Uterus (tissue), 3 donors: ENCODE measurements at regions not wholly inside any gene's neighbourhood (a gene's known extent, or its start where the extent isn't known, plus 50 kb on each side); places are given as distances from the start of the nearest gene placed in this dataset.

ENCODE experiments used
- DNase-seq, 2 donors: peaks; one replicate each; pipeline ENCODE4 v3.0.0-alpha.2; 2019 to 2020
- H3K27ac ChIP-seq, 2 donors: fragments of 200-600 bp; sonication (generic); 1 replicate in 1 of 2; 2 replicates in 1 of 2; pipeline ENCODE4 v1.5.1; 2016 to 2018
- H3K27me3 ChIP-seq, 2 donors: fragments of 200-600 bp; sonication (generic); one replicate each; pipeline ENCODE4 v1.5.1; 2018 to 2019; ENCODE audit warnings: control low read depth in 1 of 2
- H3K36me3 ChIP-seq, 2 donors: fragments of 200-600 bp; sonication (generic); one replicate each; pipeline ENCODE4 v1.5.1; 2019; ENCODE audit warnings: control low read depth in 1 of 2
- H3K4me1 ChIP-seq, 2 donors: fragments of 200-600 bp; sonication (generic); one replicate each; pipeline ENCODE4 v1.5.1; 2018 to 2019; ENCODE audit warnings: control low read depth in 1 of 2
- H3K4me3 ChIP-seq, 2 donors: fragments of 200-600 bp; sonication (generic); 1 replicate in 1 of 2; 2 replicates in 1 of 2; pipeline ENCODE4 v1.5.1; 2018 to 2019; ENCODE audit warnings: mild to moderate bottlenecking in 1 of 2
- H3K9me3 ChIP-seq, 2 donors: fragments of 200-600 bp; sonication (generic); one replicate each; pipeline ENCODE4 v1.5.1; 2019; ENCODE audit warnings: control low read depth in 1 of 2
- CTCF ChIP-seq, 4 experiments: fragments of 200-600 bp in 2 of 4; fragments of 450-650 bp in 2 of 4; sonication (generic) in 2 of 4; IDR thresholded peaks; one replicate each; pipeline ENCODE4 v1.5.1; 2016 to 2019; ENCODE audit warnings: antibody characterized with exemption in 4 of 4, mild to moderate bottlenecking in 2 of 4, moderate library complexity in 1 of 4
- POLR2A ChIP-seq, 2 donors: fragments of 450-650 bp; IDR thresholded peaks; one replicate each; pipeline ENCODE4 v1.6.1; 2016; ENCODE audit warnings: antibody characterized with exemption in 2 of 2, mild to moderate bottlenecking in 1 of 2, moderate library complexity in 1 of 2
- intact Hi-C: fragments of 100-400 bp; cut with DNase I; formaldehyde crosslinking; loops from one replicate; pipeline ENCODE4 v1.15.1; 2023; ENCODE audit warnings: low total_unique reads
- donor health status: DM: yes; HTN: yes; CAD: no.

- TF ChIP-seq POLR2A (IDR thresholded peaks at IDR 0.05), result no peak
- no peak for TF ChIP-seq CTCF (IDR thresholded peaks at IDR 0.05)
- Histone ChIP-seq H3K36me3 (no peaks in the 10 kb centered on the region), H3K27me3 (no peaks in the 10 kb centered on the region), H3K27ac (no peak overlapping the region), H3K4me3 (no peak overlapping the region), H3K9me3 (no peaks in the 10 kb centered on the region), H3K4me1 (no peaks in the 10 kb centered on the region)
- no peak for DNase-seq
- intact Hi-C loops, result no loop called here
These were observed 64.7 kb upstream of the GJA8 start for GRCh38 chr1:147837964-147838292.

- intact Hi-C loops, result no loop called here
- no peak overlapping the region for H3K4me3 ChIP-seq
These were observed 61.7 kb upstream of the GJA8 start for GRCh38 chr1:147840909-147841308.

GRCh38 chr1:147842578-147842977, 60.0 kb upstream of the GJA8 start:
- Histone ChIP-seq H3K9me3 (no peaks in the 10 kb centered on the region), H3K4me1 (no peaks in the 10 kb centered on the region)
- intact Hi-C loops, result no loop called here

More at GRCh38 chr1:147840909-147841308, 61.7 kb upstream of the GJA8 start:
- TF ChIP-seq POLR2A (IDR thresholded peaks at IDR 0.05), result no peak
- no peak for TF ChIP-seq CTCF (IDR thresholded peaks at IDR 0.05)
- no peaks in the 10 kb centered on the region for H3K36me3 ChIP-seq
- H3K4me1 ChIP-seq, result no peaks in the 10 kb centered on the region
- H3K27me3 ChIP-seq, result no peaks in the 10 kb centered on the region
- H3K9me3 ChIP-seq, result no peaks in the 10 kb centered on the region
- no peak for DNase-seq
- H3K27ac ChIP-seq, result no peak overlapping the region

GRCh38 chr1:147843486-147843885, 59.1 kb upstream of the GJA8 start:
- no peaks in the 10 kb centered on the region for H3K36me3 ChIP-seq
- no peaks in the 10 kb centered on the region for H3K27me3 ChIP-seq
- H3K27ac ChIP-seq, result no peak overlapping the region
- TF ChIP-seq CTCF (IDR thresholded peaks at IDR 0.05) (no peak), POLR2A (IDR thresholded peaks at IDR 0.05) (no peak)
- DNase-seq, result no peak
- no peaks in the 10 kb centered on the region for H3K4me1 ChIP-seq
- no peak overlapping the region for H3K4me3 ChIP-seq
- intact Hi-C loops, result no loop called here
- H3K9me3 ChIP-seq, result no peaks in the 10 kb centered on the region

More at GRCh38 chr1:147842578-147842977, 60.0 kb upstream of the GJA8 start:
- Histone ChIP-seq H3K4me3 (no peak overlapping the region), H3K27me3 (no peaks in the 10 kb centered on the region), H3K36me3 (no peaks in the 10 kb centered on the region), H3K27ac (no peak overlapping the region)
- no peak for DNase-seq
- no peak for TF ChIP-seq CTCF (IDR thresholded peaks at IDR 0.05)
- no peak for TF ChIP-seq POLR2A (IDR thresholded peaks at IDR 0.05)

- intact Hi-C loops, result no loop called here
- no peaks in the 10 kb centered on the region for H3K4me1 ChIP-seq
- no peak for DNase-seq
- no peaks in the 10 kb centered on the region for H3K36me3 ChIP-seq
- TF ChIP-seq CTCF (IDR thresholded peaks at IDR 0.05), result no peak
- TF ChIP-seq POLR2A (IDR thresholded peaks at IDR 0.05), result no peak
- H3K4me3 ChIP-seq, result no peak overlapping the region
- no peaks in the 10 kb centered on the region for H3K27me3 ChIP-seq
- H3K9me3 ChIP-seq, result no peaks in the 10 kb centered on the region
- no peak overlapping the region for H3K27ac ChIP-seq
These were observed 54.8 kb upstream of the GJA8 start for GRCh38 chr1:147847831-147848230.
